ENCODE measurements at regions not wholly inside any gene's neighbourhood (a gene's known extent, or its start where the extent isn't known, plus 50 kb on each side); places are given as distances from the start of the nearest gene placed in this dataset.

- Histone ChIP-seq H3K9me1 (ENCODE audit: control insufficient read depth, extremely low read depth, insufficient read depth, low read length) (no peaks in the 10 kb centered on the region), H2AFZ (ENCODE audit: control insufficient read depth, low read length) (no peak overlapping the region), H3K27ac (ENCODE audit: control insufficient read depth, insufficient read depth, low read length) (no peak overlapping the region), H3K4me3 (ENCODE audit: control insufficient read depth in 2 of 3, extremely low read depth in 1 of 3, insufficient read depth in 2 of 3, low read depth in 1 of 3, low read length in 3 of 3) (no peak overlapping the region), H3K4me1 (ENCODE audit: control insufficient read depth, extremely low read depth, insufficient read depth, low read length) (peaks cover 21% of the 10 kb centered on the region), H3K36me3 (ENCODE audit: control insufficient read depth in 2 of 2, extremely low read depth in 1 of 2, insufficient read depth in 2 of 2, low read length in 2 of 2) (no peaks in the 10 kb centered on the region), H3K9me3 (ENCODE audit: control insufficient read depth, low read depth, low read length) (peaks cover 7% of the 10 kb centered on the region), H3K9ac (ENCODE audit: control insufficient read depth, extremely low read depth, insufficient read depth, low read length) (no peak overlapping the region), H3K79me2 (ENCODE audit: control insufficient read depth, insufficient read depth, low read length) (no peaks in the 10 kb centered on the region), H3K27me3 (ENCODE audit: control insufficient read depth, extremely low read depth, insufficient read depth, low read length) (peaks cover 9% of the 10 kb centered on the region), H4K20me1 (ENCODE audit: control insufficient read depth, extremely low read depth, insufficient read depth, low read length) (no peaks in the 10 kb centered on the region), H3K4me2 (ENCODE audit: control insufficient read depth, extremely low read depth, insufficient read depth, low read depth, low read length) (no peak overlapping the region)
- TF ChIP-seq CTCF (optimal IDR thresholded peaks at IDR 0.05 in 1 of 3, IDR thresholded peaks at IDR 0.05 in 1 of 3, conservative IDR thresholded peaks at IDR 0.05 in 1 of 3; ENCODE audit: extremely low read depth in 1 of 3, insufficient read depth in 2 of 3, low read length in 3 of 3), result no peak
- TF ChIP-seq EZH2 (IDR thresholded peaks at IDR 0.05; ENCODE audit: low read length), result no peak
- dilution Hi-C loops (cut with MboI; ENCODE audit: extremely low pct_ligation_motif_present, low sequenced_read_pairs), result no loop called here
- no peak for DNase-seq (ENCODE audit: low read depth, low spot score)
- FAIRE-seq, result no peak
Measured at GRCh38 chr3:194073926-194074325, 62.0 kb upstream of the HES1 start.

- no peak for FAIRE-seq
- Histone ChIP-seq H3K4me1 (ENCODE audit: control insufficient read depth, extremely low read depth, insufficient read depth, low read length) (peaks cover 11% of the 10 kb centered on the region), H3K4me2 (ENCODE audit: control insufficient read depth, extremely low read depth, insufficient read depth, low read depth, low read length) (no peak overlapping the region), H3K36me3 (ENCODE audit: control insufficient read depth in 2 of 2, extremely low read depth in 1 of 2, insufficient read depth in 2 of 2, low read length in 2 of 2) (no peaks in the 10 kb centered on the region), H3K9me1 (ENCODE audit: control insufficient read depth, extremely low read depth, insufficient read depth, low read length) (no peaks in the 10 kb centered on the region), H3K9me3 (ENCODE audit: control insufficient read depth, low read depth, low read length) (no peaks in the 10 kb centered on the region), H3K79me2 (ENCODE audit: control insufficient read depth, insufficient read depth, low read length) (no peaks in the 10 kb centered on the region), H3K4me3 (ENCODE audit: control insufficient read depth in 2 of 3, extremely low read depth in 1 of 3, insufficient read depth in 2 of 3, low read depth in 1 of 3, low read length in 3 of 3) (no peak overlapping the region), H3K27ac (ENCODE audit: control insufficient read depth, insufficient read depth, low read length) (no peak overlapping the region), H3K9ac (ENCODE audit: control insufficient read depth, extremely low read depth, insufficient read depth, low read length) (no peak overlapping the region), H4K20me1 (ENCODE audit: control insufficient read depth, extremely low read depth, insufficient read depth, low read length) (no peaks in the 10 kb centered on the region), H3K27me3 (ENCODE audit: control insufficient read depth, extremely low read depth, insufficient read depth, low read length) (peaks cover 16% of the 10 kb centered on the region), H2AFZ (ENCODE audit: control insufficient read depth, low read length) (no peak overlapping the region)
- TF ChIP-seq CTCF (optimal IDR thresholded peaks at IDR 0.05 in 1 of 3, IDR thresholded peaks at IDR 0.05 in 1 of 3, conservative IDR thresholded peaks at IDR 0.05 in 1 of 3; ENCODE audit: extremely low read depth in 1 of 3, insufficient read depth in 2 of 3, low read length in 3 of 3) (no peak), EZH2 (IDR thresholded peaks at IDR 0.05; ENCODE audit: low read length) (no peak)
- dilution Hi-C loops (cut with MboI; ENCODE audit: extremely low pct_ligation_motif_present, low sequenced_read_pairs), result no loop called here
- no peak for DNase-seq (ENCODE audit: low read depth, low spot score)
Measured at GRCh38 chr3:194075088-194075615, 60.8 kb upstream of the HES1 start.

All from keratinocyte (primary cell).